HG03159 (cell line): ENCODE measurements at regions not wholly inside any gene's neighbourhood (a gene's known extent, or its start where the extent isn't known, plus 50 kb on each side); places are given as distances from the start of the nearest gene placed in this dataset.

Source experiments
- ATAC-seq: cut with Tn5 transposase; IDR thresholded peaks from one replicate; pipeline ENCODE4 v1.9.1; 2021; ENCODE audit warnings: mild to moderate bottlenecking, moderate library complexity; ENCODE audit not compliant: unreplicated experiment

GRCh38 chr6:114404339-114404955, 61.6 kb upstream of the HS3ST5 start:
- ATAC-seq, result no peak

GRCh38 chr6:114403858-114404257, 61.0 kb upstream of the HS3ST5 start:
- ATAC-seq, result no peak

GRCh38 chr6:114398481-114398880, 55.7 kb upstream of the HS3ST5 start:
- no peak for ATAC-seq
